HEK293T (cell line): ENCODE measurements at regions not wholly inside any gene's neighbourhood (a gene's known extent, or its start where the extent isn't known, plus 50 kb on each side); places are given as distances from the start of the nearest gene placed in this dataset.

ENCODE experiments used
- ARNT ChIP-seq: fragments of 450-650 bp; IDR thresholded peaks from 2 replicates; pipeline ENCODE4 v1.6.1; 2017; ENCODE audit warnings: mild to moderate bottlenecking
- BHLHE40 ChIP-seq: fragments of 450-650 bp; IDR thresholded peaks from 2 replicates; pipeline ENCODE4 v1.6.1; 2016; ENCODE audit warnings: mild to moderate bottlenecking, moderate library complexity, borderline replicate concordance
- ELF4 ChIP-seq: fragments of 450-650 bp; IDR thresholded peaks from 2 replicates; pipeline ENCODE4 v1.6.1; 2017; ENCODE audit warnings: antibody characterized with exemption
- FOXA1 ChIP-seq: fragments of 450-650 bp; IDR thresholded peaks from 2 replicates; pipeline ENCODE4 v1.6.1; 2016; ENCODE audit warnings: mild to moderate bottlenecking
- FOXK2 ChIP-seq: fragments of 450-650 bp; IDR thresholded peaks from 2 replicates; pipeline ENCODE4 v1.6.1; 2016; ENCODE audit warnings: mild to moderate bottlenecking
- FOXM1 ChIP-seq: fragments of 450-650 bp; IDR thresholded peaks from 2 replicates; pipeline ENCODE4 v1.6.1; 2017; ENCODE audit warnings: mild to moderate bottlenecking, borderline replicate concordance
- HDGF ChIP-seq: fragments of 450-650 bp; IDR thresholded peaks from 2 replicates; pipeline ENCODE4 v1.6.1; 2017; ENCODE audit warnings: antibody characterized with exemption, borderline replicate concordance
- L3MBTL2 ChIP-seq: fragments of 450-650 bp; conservative IDR thresholded peaks from 2 replicates; pipeline ENCODE4 v1.6.1; 2016; ENCODE audit warnings: mild to moderate bottlenecking
- LEF1 ChIP-seq: fragments of 450-650 bp; IDR thresholded peaks from 2 replicates; pipeline ENCODE4 v1.6.1; 2017; ENCODE audit warnings: mild to moderate bottlenecking, borderline replicate concordance
- PKNOX1 ChIP-seq: fragments of 450-650 bp; IDR thresholded peaks from 2 replicates; pipeline ENCODE4 v1.6.1; 2016
- SP1 ChIP-seq: fragments of 450-650 bp; IDR thresholded peaks from 2 replicates; pipeline ENCODE4 v1.6.1; 2017
- SUZ12 ChIP-seq: fragments of 450-650 bp; IDR thresholded peaks from 2 replicates; pipeline ENCODE4 v1.6.1; 2016; ENCODE audit warnings: mild to moderate bottlenecking
- ZNF384 ChIP-seq: fragments of 450-650 bp; IDR thresholded peaks from 2 replicates; pipeline ENCODE4 v1.6.1; 2016

- TF ChIP-seq FOXA1 (no peak), ZNF384 (no peak), SUZ12 (no peak), BHLHE40 (no peak), HDGF (no peak), SP1 (no peak), LEF1 (no peak), FOXM1 (no peak), PKNOX1 (no peak), L3MBTL2 (no peak), ELF4 (no peak), FOXK2 (no peak), ARNT (no peak)
These were observed 208.2 kb downstream of the COL12A1 start for GRCh38 chr6:74997646-74998045.
